ENCODE measurements at regions not wholly inside any gene's neighbourhood (a gene's known extent, or its start where the extent isn't known, plus 50 kb on each side); places are given as distances from the start of the nearest gene placed in this dataset.

DNA sequence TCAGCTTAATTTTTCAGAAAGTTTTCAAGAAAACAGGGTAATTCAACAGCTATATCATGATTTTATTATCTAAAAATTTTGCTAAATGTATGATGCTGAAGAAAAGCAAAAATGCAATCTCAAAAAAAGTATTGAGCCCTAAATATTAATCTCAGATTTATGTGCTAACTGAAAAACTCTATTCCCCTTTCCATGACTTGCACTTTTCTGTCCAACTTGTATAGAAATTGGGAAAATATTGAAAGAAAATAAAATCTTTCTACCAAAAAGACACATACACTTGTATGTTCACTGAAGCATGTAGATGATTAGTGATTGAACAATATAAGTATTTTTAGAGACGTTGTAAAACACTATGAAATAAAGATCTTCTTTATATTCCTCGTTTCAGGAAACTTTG is 368.0 kb upstream of the ATXN7L3B start:
- TF ChIP-seq, protein P1, sequence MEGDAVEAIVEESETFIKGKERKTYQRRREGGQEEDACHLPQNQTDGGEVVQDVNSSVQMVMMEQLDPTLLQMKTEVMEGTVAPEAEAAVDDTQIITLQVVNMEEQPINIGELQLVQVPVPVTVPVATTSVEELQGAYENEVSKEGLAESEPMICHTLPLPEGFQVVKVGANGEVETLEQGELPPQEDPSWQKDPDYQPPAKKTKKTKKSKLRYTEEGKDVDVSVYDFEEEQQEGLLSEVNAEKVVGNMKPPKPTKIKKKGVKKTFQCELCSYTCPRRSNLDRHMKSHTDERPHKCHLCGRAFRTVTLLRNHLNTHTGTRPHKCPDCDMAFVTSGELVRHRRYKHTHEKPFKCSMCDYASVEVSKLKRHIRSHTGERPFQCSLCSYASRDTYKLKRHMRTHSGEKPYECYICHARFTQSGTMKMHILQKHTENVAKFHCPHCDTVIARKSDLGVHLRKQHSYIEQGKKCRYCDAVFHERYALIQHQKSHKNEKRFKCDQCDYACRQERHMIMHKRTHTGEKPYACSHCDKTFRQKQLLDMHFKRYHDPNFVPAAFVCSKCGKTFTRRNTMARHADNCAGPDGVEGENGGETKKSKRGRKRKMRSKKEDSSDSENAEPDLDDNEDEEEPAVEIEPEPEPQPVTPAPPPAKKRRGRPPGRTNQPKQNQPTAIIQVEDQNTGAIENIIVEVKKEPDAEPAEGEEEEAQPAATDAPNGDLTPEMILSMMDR (conservative IDR thresholded peaks at IDR 0.05) = no peak
- TF ChIP-seq EZH2 (IDR thresholded peaks at IDR 0.05; ENCODE audit: low read depth) = no peak
